T-helper 2 cell (primary cell): ENCODE measurements at regions not wholly inside any gene's neighbourhood (a gene's known extent, or its start where the extent isn't known, plus 50 kb on each side); places are given as distances from the start of the nearest gene placed in this dataset.

Experiments used
- DNase-seq, 5 experiments: peaks; one replicate each; pipeline versions ENCODE4 v3.0.0 to v3.0.0-alpha.2; 2012 to 2022

GRCh38 chr13:105170438-105170837 lies 1365.0 kb downstream of the EFNB2 start:
- DNase-seq, result no peak

- no peak for DNase-seq
Measured at GRCh38 chr13:105168295-105168694, 1367.2 kb downstream of the EFNB2 start.

GRCh38 chr13:105167385-105167784 lies 1368.1 kb downstream of the EFNB2 start:
- no peak for DNase-seq

- no peak for DNase-seq
Measured at GRCh38 chr13:105165449-105166125, 1369.9 kb downstream of the EFNB2 start.

- DNase-seq, result no peak
Measured at GRCh38 chr13:105159841-105160240, 1375.6 kb downstream of the EFNB2 start.

- DNase-seq, result no peak
Measured at GRCh38 chr13:105153611-105154010, 1381.9 kb downstream of the EFNB2 start.

- DNase-seq, result no peak
Measured at GRCh38 chr13:105151639-105152038, 1383.8 kb downstream of the EFNB2 start.

- no peak for DNase-seq
Measured at GRCh38 chr13:105147461-105147860, 1388.0 kb downstream of the EFNB2 start.

- DNase-seq, result no peak
Measured at GRCh38 chr13:105144936-105145335, 1390.5 kb downstream of the EFNB2 start.

- DNase-seq, result peak in 1 of 5 experiments; percentile 11
Measured at GRCh38 chr13:105144020-105144419, 1391.4 kb downstream of the EFNB2 start.

- no peak for DNase-seq
Measured at GRCh38 chr13:105142556-105142955, 1392.9 kb downstream of the EFNB2 start.

GRCh38 chr13:105139380-105140285 lies 1395.8 kb downstream of the EFNB2 start:
- DNase-seq, result peak; percentile 16 to 90 (median 23)

- no peak for DNase-seq
Measured at GRCh38 chr13:105139048-105139379, 1396.4 kb downstream of the EFNB2 start.

GRCh38 chr13:105135852-105136615 lies 1399.4 kb downstream of the EFNB2 start:
- DNase-seq, result peak in 1 of 5 experiments; percentile 80

- no peak for DNase-seq
Measured at GRCh38 chr13:105127732-105128131, 1407.7 kb downstream of the EFNB2 start.

- no peak for DNase-seq
Measured at GRCh38 chr13:105121221-105121620, 1414.2 kb downstream of the EFNB2 start.

GRCh38 chr13:105118426-105118985 lies 1417.0 kb downstream of the EFNB2 start:
- no peak for DNase-seq

GRCh38 chr13:105116966-105117365 lies 1418.5 kb downstream of the EFNB2 start:
- DNase-seq, result no peak

- DNase-seq, result no peak
Measured at GRCh38 chr13:105112561-105112960, 1422.9 kb downstream of the EFNB2 start.

- no peak for DNase-seq
Measured at GRCh38 chr13:105107781-105108180, 1427.7 kb downstream of the EFNB2 start.

- DNase-seq, result no peak
Measured at GRCh38 chr13:105105471-105105870, 1430.0 kb downstream of the EFNB2 start.

- DNase-seq, result no peak
Measured at GRCh38 chr13:105097521-105097920, 1437.9 kb downstream of the EFNB2 start.
